H1 (cell line): ENCODE measurements at regions not wholly inside any gene's neighbourhood (a gene's known extent, or its start where the extent isn't known, plus 50 kb on each side); places are given as distances from the start of the nearest gene placed in this dataset.

Experiments
- EZH2 ChIP-seq: fragments of 200-600 bp; sonication (generic); IDR thresholded peaks from 2 replicates; pipeline ENCODE4 v1.7.1; 2012; ENCODE audit warnings: low read depth, mild to moderate bottlenecking, moderate library complexity, low read length, inconsistent platforms; ENCODE audit not compliant: severe bottlenecking
- MAX ChIP-seq: IDR thresholded peaks from 2 replicates; pipeline ENCODE4 v1.6.1; 2012; ENCODE audit warnings: inconsistent platforms

GRCh38 chr2:138228101-138228500 is 263.8 kb downstream of the HNMT start:
- TF ChIP-seq MAX = no peak
- no peak for TF ChIP-seq EZH2
